HG03520 (cell line): ENCODE measurements at regions not wholly inside any gene's neighbourhood (a gene's known extent, or its start where the extent isn't known, plus 50 kb on each side); places are given as distances from the start of the nearest gene placed in this dataset.

Source experiments
- ATAC-seq: cut with Tn5 transposase; IDR thresholded peaks from one replicate; pipeline ENCODE4 v1.9.1; 2021; ENCODE audit warnings: mild to moderate bottlenecking, moderate library complexity; ENCODE audit not compliant: unreplicated experiment

DNA sequence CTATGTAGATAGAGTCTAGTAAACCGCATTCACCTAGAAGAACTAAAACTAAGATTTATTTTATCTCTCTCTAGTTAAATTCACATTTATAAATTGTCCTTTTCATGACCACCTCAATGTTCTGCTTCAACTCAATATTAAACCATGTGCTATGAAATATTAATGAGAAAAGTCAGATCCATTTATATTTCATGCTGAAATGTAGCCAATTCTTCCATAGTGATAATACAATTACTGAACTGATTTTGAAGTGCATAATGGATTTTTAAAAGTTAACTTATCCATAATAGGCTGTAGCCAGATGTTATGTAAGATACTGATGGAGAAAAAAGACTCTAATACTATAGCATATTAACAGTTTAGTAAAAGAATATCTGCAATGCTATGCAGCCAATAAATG is 479.7 kb upstream of the PCDH15 start:
- ATAC-seq: no peak

- no peak for ATAC-seq
These were observed 476.5 kb upstream of the PCDH15 start for GRCh38 chr10:55277549-55277948.

DNA sequence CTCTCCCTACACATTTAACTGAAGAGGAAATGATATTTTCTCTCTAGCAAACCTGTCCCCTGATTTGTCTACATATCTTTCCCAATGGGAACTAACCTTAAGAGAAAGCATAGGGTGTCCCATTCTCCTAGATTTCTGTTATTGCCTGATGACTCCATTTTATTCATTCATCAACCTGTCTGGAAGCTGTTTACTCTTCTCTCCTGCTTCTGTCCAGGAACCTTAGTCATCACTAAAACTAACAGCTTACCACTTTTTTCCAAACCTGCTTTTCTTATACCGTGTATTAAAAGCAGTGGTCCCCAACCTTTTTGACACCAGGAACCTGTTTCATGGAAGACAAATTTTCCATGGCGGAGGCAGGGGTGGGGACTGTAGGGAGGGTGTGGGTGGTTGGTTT is 473.3 kb upstream of the PCDH15 start:
- no peak for ATAC-seq

DNA sequence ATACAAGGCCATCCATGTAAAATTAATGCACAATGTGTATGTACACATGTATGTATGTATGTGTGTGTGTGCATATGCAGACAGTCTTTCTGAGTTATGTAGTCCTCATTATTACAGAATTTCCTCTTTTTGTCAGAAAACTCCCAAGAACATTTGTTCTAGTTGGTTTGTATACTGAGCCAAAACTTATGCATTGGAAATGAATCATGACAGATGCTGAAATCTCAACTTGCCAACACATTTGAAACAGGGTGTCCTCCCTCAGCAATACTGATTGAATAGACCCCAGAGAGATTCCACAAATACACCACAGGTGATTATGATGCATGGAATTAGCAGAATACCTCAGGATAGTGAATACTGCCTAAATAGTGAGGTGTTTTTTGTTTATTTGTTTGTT is 472.9 kb upstream of the PCDH15 start:
- ATAC-seq: no peak

DNA sequence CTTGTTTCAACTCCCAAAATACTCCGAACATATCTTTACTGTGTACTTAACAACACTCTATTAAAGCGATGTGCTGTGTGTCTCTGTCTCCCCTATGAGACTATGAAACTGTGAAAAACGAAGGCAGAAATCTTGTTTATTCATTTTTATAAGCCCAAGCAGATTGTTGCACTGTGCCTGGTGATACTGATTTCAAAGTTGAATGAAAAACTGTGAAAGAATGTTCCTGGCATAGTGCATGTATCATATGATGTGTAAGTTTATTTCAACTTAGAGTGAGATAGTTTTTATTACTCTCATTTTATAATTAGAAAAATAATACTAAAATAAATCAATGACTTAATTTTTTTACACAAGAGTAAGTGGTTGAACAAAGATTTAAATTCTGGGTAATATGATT is 471.9 kb upstream of the PCDH15 start:
- no peak for ATAC-seq

- ATAC-seq: no peak
These were observed 465.8 kb upstream of the PCDH15 start for GRCh38 chr10:55266797-55267196.

DNA sequence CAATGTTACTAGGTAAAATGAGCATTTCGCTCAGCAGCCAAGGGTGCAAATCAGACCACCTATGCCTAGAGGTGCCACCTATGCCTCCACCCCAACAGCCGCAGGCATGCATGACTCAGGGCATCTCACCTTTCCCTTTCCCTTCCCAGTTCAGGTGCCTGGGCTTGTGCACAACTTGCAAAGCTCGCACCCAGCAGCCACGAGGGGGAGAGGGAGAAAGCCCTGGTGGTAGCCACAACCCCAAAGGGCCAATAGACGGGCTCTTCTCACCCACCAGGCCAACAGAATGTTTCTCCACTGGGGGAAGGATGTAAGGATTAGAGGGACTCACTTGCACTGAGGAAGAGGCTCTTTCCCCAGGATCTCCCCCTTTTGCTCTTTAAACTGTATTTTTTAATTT is 462.3 kb upstream of the PCDH15 start:
- no peak for ATAC-seq

- no peak for ATAC-seq
These were observed 441.5 kb upstream of the PCDH15 start for GRCh38 chr10:55242544-55242943.

DNA sequence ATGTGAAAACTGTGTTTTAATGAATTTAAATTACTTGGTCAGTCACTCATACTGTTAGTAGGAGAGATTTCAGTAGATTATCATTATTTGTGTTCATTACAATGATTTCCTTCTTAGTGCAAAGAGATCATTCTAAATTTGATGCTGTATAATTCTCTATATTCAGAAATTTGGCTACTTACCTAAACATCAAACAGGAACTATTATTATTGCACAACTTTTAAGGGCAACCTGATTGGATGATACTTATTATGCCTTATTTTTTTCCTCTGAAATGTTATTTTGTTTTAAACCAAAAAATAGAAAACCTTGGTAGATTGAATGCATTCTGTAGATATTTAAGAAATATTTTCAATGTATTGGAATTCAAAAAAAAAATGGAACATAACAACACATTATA is 436.4 kb upstream of the PCDH15 start:
- no peak for ATAC-seq

DNA sequence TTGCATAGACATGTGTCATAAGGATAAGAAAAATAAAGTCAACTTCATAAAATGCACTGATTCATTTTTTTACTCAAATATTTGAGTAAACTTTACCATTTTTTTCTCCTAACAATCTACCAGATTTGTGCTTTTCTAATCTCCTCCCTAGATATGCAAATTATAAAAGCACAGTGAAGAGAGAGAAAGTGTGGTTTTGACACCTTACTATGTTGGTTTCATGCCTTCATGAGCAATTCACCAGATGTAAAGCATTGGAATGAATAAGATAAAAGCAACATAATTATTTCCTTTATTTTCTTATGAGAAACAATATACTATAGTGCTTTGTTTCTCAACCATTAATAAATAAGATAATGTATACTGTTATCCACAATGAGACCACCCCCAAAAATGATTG is 432.5 kb upstream of the PCDH15 start:
- ATAC-seq: no peak

DNA sequence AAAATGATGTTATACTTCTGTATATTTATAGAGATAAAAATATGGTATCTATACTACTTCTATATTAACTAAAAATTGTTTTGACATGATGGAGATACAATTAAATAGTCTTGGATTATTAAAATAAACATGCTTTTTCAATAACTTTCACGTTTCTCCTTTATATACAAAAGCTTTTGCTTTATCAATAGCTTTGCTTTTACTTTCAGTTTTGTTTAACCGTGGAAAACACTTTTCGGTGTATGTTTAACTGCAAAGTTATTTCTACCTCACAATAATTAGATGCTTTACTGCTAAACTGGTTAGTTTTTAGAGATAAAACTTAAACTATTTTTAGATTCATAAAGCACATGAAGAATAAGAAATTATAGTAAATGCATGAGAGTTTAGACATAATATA is 432.1 kb upstream of the PCDH15 start:
- ATAC-seq: no peak

DNA sequence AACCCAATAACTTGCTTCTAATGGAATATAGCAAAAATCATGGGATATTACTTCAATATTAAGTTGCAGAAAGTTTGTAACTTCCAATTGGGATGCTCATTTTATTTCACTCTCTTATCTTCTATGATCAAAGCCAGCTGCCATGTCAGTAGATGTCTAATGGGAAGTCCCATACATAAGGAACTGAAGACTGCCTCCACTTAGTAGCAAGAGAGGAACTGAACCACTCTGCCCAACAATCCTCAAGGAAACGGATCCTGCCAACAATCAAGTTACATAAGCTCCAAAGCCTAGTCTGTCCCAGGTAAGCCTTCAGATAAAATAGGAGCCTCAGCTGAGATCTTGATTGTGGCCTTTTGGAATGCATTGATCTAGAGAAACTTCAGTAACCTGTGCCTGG is 431.5 kb upstream of the PCDH15 start:
- no peak for ATAC-seq

- ATAC-seq: no peak
These were observed 426.9 kb upstream of the PCDH15 start for GRCh38 chr10:55227967-55228366.

DNA sequence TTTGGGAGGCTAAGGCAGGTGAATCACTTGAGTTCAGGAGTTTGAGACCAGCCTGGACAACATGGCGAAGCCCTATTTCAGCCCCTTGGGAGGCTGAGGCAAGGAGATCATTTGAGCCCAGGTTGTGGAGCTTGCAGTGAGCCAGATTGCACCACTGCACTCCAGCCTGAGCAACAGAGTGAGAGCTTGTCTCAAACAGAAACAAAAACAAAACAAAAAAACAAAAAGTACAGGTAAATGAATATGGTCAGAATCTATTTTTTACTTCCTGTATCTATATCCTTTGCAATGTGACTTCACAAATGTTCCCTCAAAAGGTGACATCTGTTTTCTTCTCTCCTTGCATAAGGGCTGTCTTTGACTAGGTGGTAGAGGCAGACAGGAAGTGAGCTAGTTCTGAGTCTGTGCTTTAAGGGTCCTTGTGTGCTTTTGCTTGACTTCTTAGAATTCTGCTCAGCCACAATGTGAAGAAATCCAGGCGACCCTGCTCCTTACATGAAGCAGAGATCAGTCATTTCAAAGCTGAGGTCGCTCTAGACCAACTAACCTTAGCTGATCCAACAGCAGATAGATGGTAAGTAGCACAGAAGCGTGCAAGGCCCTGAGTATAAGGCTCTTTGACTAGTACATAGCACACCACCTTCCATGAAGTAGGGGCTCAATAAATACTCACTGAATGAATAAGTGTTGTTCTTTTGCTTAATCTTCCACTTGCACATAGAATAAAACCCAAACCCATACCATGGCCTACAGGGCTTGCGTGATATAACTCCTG is 423.2 kb upstream of the PCDH15 start:
- no peak for ATAC-seq

GRCh38 chr10:55223352-55223751 is 422.3 kb upstream of the PCDH15 start:
- no peak for ATAC-seq

- no peak for ATAC-seq
These were observed 419.9 kb upstream of the PCDH15 start for GRCh38 chr10:55220975-55221374.

DNA sequence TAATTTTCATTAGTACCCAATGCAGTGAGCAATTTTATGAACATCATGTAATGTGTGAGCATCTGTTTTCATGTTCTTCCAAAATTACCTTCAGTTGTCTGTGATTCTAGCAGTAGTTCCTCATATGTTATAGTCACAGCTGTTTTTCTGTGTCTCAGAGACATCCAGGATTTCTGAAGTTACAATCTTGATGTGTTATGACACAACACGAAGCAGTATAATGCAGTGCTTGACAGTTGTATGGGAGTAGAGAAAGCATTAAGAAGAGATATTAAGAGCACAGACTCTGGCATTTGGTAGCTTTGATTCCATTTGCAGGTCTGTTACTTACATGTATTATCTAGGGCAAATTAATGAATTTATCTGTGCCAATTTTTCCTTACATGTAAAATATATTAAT is 414.7 kb upstream of the PCDH15 start:
- no peak for ATAC-seq

GRCh38 chr10:55214608-55215007 is 413.6 kb upstream of the PCDH15 start:
- ATAC-seq: no peak

GRCh38 chr10:55212051-55212450 is 411.0 kb upstream of the PCDH15 start:
- ATAC-seq: no peak

DNA sequence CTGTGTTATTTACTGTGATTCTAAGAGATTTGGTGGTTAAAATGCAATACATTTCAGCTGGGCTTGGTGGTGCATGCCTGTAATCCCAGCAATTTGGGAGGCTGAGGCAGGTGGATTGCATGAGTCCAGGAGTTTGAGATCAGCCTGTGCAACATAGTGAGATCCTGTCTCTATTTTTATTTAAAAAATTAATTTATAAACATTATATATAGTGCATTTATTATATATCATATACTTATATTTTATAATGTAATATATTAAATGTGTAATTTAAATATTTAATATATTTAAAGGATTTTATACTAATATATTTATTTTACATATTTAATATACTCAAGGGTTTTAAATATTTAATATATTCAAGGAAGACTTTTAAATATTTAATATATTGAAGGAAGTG is 402.8 kb upstream of the PCDH15 start:
- ATAC-seq: no peak

- no peak for ATAC-seq
These were observed 402.3 kb upstream of the PCDH15 start for GRCh38 chr10:55203319-55203718.

DNA sequence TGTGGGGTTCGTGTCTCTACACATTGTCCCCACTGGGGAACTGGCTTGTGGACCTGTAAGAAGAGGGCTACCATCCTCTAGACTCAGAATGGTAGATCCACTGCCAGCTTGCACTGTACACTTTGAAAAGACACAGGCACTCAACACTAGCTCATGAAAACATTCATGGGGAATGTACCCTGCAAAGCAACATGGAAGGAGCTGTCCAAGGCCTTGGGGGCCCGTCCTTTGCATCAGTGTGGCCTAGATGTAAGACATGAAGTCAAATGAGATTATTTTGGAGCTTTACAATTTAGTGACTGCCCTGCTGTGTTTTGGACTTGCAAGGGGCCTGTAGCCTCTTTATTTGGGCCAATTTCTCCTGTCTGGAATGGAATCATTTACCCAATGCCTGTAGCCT is 399.0 kb upstream of the PCDH15 start:
- no peak for ATAC-seq

- ATAC-seq: no peak
These were observed 390.3 kb upstream of the PCDH15 start for GRCh38 chr10:55191236-55191860.
